GM21526 (cell line): ENCODE measurements at regions not wholly inside any gene's neighbourhood (a gene's known extent, or its start where the extent isn't known, plus 50 kb on each side); places are given as distances from the start of the nearest gene placed in this dataset.

ENCODE experiments used
- ATAC-seq: cut with Tn5 transposase; IDR thresholded peaks from one replicate; pipeline ENCODE4 v1.9.1; 2021; ENCODE audit warnings: moderate library complexity; ENCODE audit not compliant: unreplicated experiment, low FRiP score

- no peak for ATAC-seq
Observed at GRCh38 chr5:2183154-2184025, 300.7 kb upstream of the IRX4 start.

GRCh38 chr5:2182020-2182419, 299.3 kb upstream of the IRX4 start:
- ATAC-seq = no peak

GRCh38 chr5:2181557-2181956, 298.8 kb upstream of the IRX4 start:
- ATAC-seq = no peak

- ATAC-seq = no peak
Observed at GRCh38 chr5:2181149-2181548, 298.4 kb upstream of the IRX4 start.

GRCh38 chr5:2180456-2180855, 297.7 kb upstream of the IRX4 start:
- ATAC-seq = no peak

GRCh38 chr5:2179861-2180260, 297.1 kb upstream of the IRX4 start:
- no peak for ATAC-seq

- no peak for ATAC-seq
Observed at GRCh38 chr5:2178528-2178927, 295.8 kb upstream of the IRX4 start.

GRCh38 chr5:2178071-2178477, 295.3 kb upstream of the IRX4 start:
- no peak for ATAC-seq

GRCh38 chr5:2177244-2177643, 294.5 kb upstream of the IRX4 start:
- no peak for ATAC-seq

- ATAC-seq = no peak
Observed at GRCh38 chr5:2176581-2176980, 293.9 kb upstream of the IRX4 start.

GRCh38 chr5:2175842-2176404, 293.2 kb upstream of the IRX4 start:
- ATAC-seq = no peak

GRCh38 chr5:2175041-2175440, 292.3 kb upstream of the IRX4 start:
- no peak for ATAC-seq

- no peak for ATAC-seq
Observed at GRCh38 chr5:2174538-2174937, 291.8 kb upstream of the IRX4 start.

- no peak for ATAC-seq
Observed at GRCh38 chr5:2173151-2173834, 290.6 kb upstream of the IRX4 start.

- ATAC-seq = no peak
Observed at GRCh38 chr5:2172471-2172870, 289.7 kb upstream of the IRX4 start.

GRCh38 chr5:2170761-2171160, 288.0 kb upstream of the IRX4 start:
- ATAC-seq = no peak

- no peak for ATAC-seq
Observed at GRCh38 chr5:2169850-2170760, 287.4 kb upstream of the IRX4 start.

GRCh38 chr5:2169430-2169808, 286.7 kb upstream of the IRX4 start:
- no peak for ATAC-seq

- ATAC-seq = no peak
Observed at GRCh38 chr5:2168601-2169429, 286.1 kb upstream of the IRX4 start.

- no peak for ATAC-seq
Observed at GRCh38 chr5:2167671-2168070, 284.9 kb upstream of the IRX4 start.
